HEK293T (cell line): ENCODE measurements at regions not wholly inside any gene's neighbourhood (a gene's known extent, or its start where the extent isn't known, plus 50 kb on each side); places are given as distances from the start of the nearest gene placed in this dataset.
A peak's percentile ranks its signal among the peaks of the same experiment; 100 is the strongest.

ENCODE experiments used
- CTCF ChIA-PET: fragments of 350-600 bp; formaldehyde crosslinking; extraction: SDS; loops from one replicate; lab custom pipeline; 2021; ENCODE audit warnings: antibody characterized with exemption, inconsistent platforms; lab: Yijun Ruan, JAX
- POLR2A ChIA-PET: fragments of 350-600 bp; formaldehyde crosslinking; extraction: SDS; loops from one replicate; lab custom pipeline; 2020; ENCODE audit warnings: antibody characterized with exemption, inconsistent platforms; lab: Yijun Ruan, JAX
- DNase-seq: peaks from one replicate; pipeline ENCODE4 v3.0.0; 2012; ENCODE audit warnings: mixed read lengths; ENCODE audit errors: extremely low spot score
- ARNT ChIP-seq: fragments of 450-650 bp; IDR thresholded peaks from 2 replicates; pipeline ENCODE4 v1.6.1; 2017; ENCODE audit warnings: mild to moderate bottlenecking
- BHLHE40 ChIP-seq: fragments of 450-650 bp; IDR thresholded peaks from 2 replicates; pipeline ENCODE4 v1.6.1; 2016; ENCODE audit warnings: mild to moderate bottlenecking, moderate library complexity, borderline replicate concordance
- CTBP1 ChIP-seq: fragments of 450-650 bp; IDR thresholded peaks from 2 replicates; pipeline ENCODE4 v1.6.1; 2016; ENCODE audit warnings: borderline replicate concordance
- ELF4 ChIP-seq: fragments of 450-650 bp; IDR thresholded peaks from 2 replicates; pipeline ENCODE4 v1.6.1; 2017; ENCODE audit warnings: antibody characterized with exemption
- FOXA1 ChIP-seq: fragments of 450-650 bp; IDR thresholded peaks from 2 replicates; pipeline ENCODE4 v1.6.1; 2016; ENCODE audit warnings: mild to moderate bottlenecking
- FOXK2 ChIP-seq: fragments of 450-650 bp; IDR thresholded peaks from 2 replicates; pipeline ENCODE4 v1.6.1; 2016; ENCODE audit warnings: mild to moderate bottlenecking
- FOXM1 ChIP-seq: fragments of 450-650 bp; IDR thresholded peaks from 2 replicates; pipeline ENCODE4 v1.6.1; 2017; ENCODE audit warnings: mild to moderate bottlenecking, borderline replicate concordance
- HDGF ChIP-seq: fragments of 450-650 bp; IDR thresholded peaks from 2 replicates; pipeline ENCODE4 v1.6.1; 2017; ENCODE audit warnings: antibody characterized with exemption, borderline replicate concordance
- L3MBTL2 ChIP-seq: fragments of 450-650 bp; conservative IDR thresholded peaks from 2 replicates; pipeline ENCODE4 v1.6.1; 2016; ENCODE audit warnings: mild to moderate bottlenecking
- LEF1 ChIP-seq: fragments of 450-650 bp; IDR thresholded peaks from 2 replicates; pipeline ENCODE4 v1.6.1; 2017; ENCODE audit warnings: mild to moderate bottlenecking, borderline replicate concordance
- NFRKB ChIP-seq: fragments of 450-650 bp; IDR thresholded peaks from 2 replicates; pipeline ENCODE4 v1.6.1; 2016; ENCODE audit warnings: mild to moderate bottlenecking, moderate library complexity
- PKNOX1 ChIP-seq: fragments of 450-650 bp; IDR thresholded peaks from 2 replicates; pipeline ENCODE4 v1.6.1; 2016
- SP1 ChIP-seq: fragments of 450-650 bp; IDR thresholded peaks from 2 replicates; pipeline ENCODE4 v1.6.1; 2017
- SUZ12 ChIP-seq: fragments of 450-650 bp; IDR thresholded peaks from 2 replicates; pipeline ENCODE4 v1.6.1; 2016; ENCODE audit warnings: mild to moderate bottlenecking
- TARDBP ChIP-seq: fragments of 450-650 bp; IDR thresholded peaks from 2 replicates; pipeline ENCODE4 v1.6.1; 2016
- ZNF384 ChIP-seq: fragments of 450-650 bp; IDR thresholded peaks from 2 replicates; pipeline ENCODE4 v1.6.1; 2016

- DNase-seq: peak; percentile 53
- CTCF ChIA-PET: interaction anchor here (0.7 to 1.5 kb wide), 4 partner anchors 9 to 110 kb away, joined by 3 to 4 read pairs (median 4); no protein-coding TSS in a partner anchor
Observed at GRCh38 chr7:131007439-131008330, 273.7 kb upstream of the KLF14 start.

DNA sequence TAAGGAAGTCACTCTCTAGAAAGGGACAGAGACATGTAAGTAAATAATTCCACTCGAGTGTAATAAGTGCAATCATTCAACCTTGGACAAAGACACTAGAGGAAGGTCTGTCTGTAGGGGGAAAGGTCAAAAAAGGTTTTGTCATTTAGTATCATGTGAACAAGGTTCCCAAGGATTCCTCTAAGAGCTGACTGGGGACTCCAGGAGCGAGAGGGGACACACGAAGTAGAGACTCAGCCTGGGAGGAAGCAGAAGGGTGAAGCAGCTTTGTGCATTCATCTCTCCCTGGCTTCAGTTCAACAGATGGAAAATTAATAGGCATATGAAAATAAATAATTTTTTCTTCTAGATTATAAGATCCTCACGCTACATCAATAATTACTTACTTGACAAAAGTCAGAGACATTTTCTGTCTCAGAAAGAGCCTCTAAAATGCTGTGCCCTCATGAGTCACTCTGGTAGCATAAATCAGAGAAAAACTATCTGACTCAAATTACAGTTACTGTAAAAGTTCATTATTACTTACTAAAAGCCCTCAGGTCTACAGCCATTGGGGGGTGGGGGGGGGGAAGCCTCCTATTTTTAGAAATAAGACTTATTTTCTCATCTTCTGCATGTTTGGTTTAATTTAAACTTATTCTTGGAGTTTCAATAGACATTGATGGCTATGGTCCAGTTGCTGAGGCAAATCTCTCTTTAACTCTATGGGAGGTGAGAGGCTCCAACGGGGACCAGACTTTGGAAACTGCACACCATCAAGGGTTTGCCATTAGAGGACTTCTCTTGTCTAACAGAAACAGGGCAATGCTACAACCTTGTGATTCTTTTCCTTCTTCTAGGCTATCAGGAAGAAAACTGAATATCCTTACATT, 275.1 kb upstream of the KLF14 start:
- TF ChIP-seq SUZ12: no peak
- no peak for TF ChIP-seq ARNT
- no peak for TF ChIP-seq FOXA1
- no peak for TF ChIP-seq ELF4
- no peak for TF ChIP-seq LEF1
- no peak for TF ChIP-seq SP1
- TF ChIP-seq NFRKB: no peak
- TF ChIP-seq L3MBTL2: no peak
- TF ChIP-seq FOXK2: no peak
- no peak for TF ChIP-seq BHLHE40
- no peak for TF ChIP-seq FOXM1
- POLR2A ChIA-PET: no interaction called here
- CTCF ChIA-PET: interaction anchor here (0.9 to 1.3 kb wide), 4 partner anchors 23 to 112 kb away, joined by 3 to 8 read pairs (median 6); no protein-coding TSS in a partner anchor
- no peak for DNase-seq

More at GRCh38 chr7:131007439-131008330, 273.7 kb upstream of the KLF14 start:
- TF ChIP-seq ZNF384 (no peak), SUZ12 (no peak), PKNOX1 (peak; percentile 44; the same call in 1 of the 2 replicates), CTBP1 (no peak), FOXK2 (no peak), FOXA1 (no peak), L3MBTL2 (peak; percentile 35), NFRKB (no peak), FOXM1 (no peak), HDGF (no peak), ELF4 (peak; percentile 93), ARNT (no peak), SP1 (no peak)
- POLR2A ChIA-PET: no interaction called here

- ChIA-PET CTCF (interaction anchor here (0.9 to 1.3 kb wide), 4 partner anchors 24 to 113 kb away, joined by 3 to 8 read pairs (median 6); no protein-coding TSS in a partner anchor), POLR2A (no interaction called here)
- TF ChIP-seq FOXK2 (no peak), LEF1 (no peak), BHLHE40 (no peak), ELF4 (no peak), TARDBP (no peak), SP1 (no peak), HDGF (no peak), SUZ12 (no peak), NFRKB (no peak), CTBP1 (no peak)
- DNase-seq: no peak
Observed at GRCh38 chr7:131010029-131010716, 276.2 kb upstream of the KLF14 start.

DNA sequence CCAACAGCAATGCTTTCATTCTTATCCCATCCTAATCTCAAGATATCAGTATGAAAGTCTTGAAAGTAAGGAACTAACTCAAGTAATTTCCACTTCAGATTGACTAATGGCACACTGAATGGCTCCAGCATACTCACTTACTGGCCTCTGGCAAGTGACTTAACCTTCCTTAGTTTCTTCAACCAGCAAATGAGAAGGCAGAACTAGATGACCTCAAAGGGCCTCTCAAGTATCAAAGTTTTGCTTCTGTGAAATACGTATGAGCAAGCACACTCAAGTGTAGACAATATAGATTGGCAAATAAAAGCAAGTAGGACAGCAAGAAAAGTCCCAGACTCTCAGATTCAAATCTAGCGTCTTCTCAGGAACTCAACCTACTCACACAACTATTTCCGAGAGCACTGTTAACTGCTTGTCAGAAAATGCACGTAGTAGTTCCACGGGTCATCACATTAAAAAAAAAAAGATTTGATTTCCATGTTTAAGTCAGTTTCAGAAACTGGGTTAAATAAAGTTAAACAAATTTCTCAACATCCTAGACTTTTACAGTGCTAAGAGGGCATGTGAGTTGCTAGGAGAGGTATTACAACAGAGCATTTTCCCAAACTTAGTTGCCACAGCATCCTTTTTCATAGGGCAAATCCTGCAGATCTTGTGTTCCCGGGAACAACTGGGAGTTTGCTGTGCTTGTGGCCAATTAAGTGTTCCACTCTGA, 276.9 kb upstream of the KLF14 start:
- POLR2A ChIA-PET: no interaction called here
- CTCF ChIA-PET: interaction anchor here (0.5 kb wide), 1 partner anchor 96 kb away, joined by 3 read pairs; no protein-coding TSS in a partner anchor
- TF ChIP-seq FOXK2 (no peak), FOXA1 (no peak), TARDBP (no peak), SP1 (no peak), ZNF384 (no peak), FOXM1 (no peak), ELF4 (no peak), L3MBTL2 (no peak), CTBP1 (no peak), ARNT (no peak), BHLHE40 (no peak), SUZ12 (no peak), PKNOX1 (no peak), NFRKB (no peak), LEF1 (no peak), HDGF (no peak)
- DNase-seq: no peak

- POLR2A ChIA-PET: no interaction called here
- no peak for DNase-seq
Observed at GRCh38 chr7:131011432-131011742, 277.4 kb upstream of the KLF14 start.

More at GRCh38 chr7:131011432-131011742, 277.4 kb upstream of the KLF14 start:
- CTCF ChIA-PET: interaction anchor here (0.5 kb wide), 1 partner anchor 96 kb away, joined by 3 read pairs; no protein-coding TSS in a partner anchor
- TF ChIP-seq FOXK2 (no peak), BHLHE40 (no peak), ARNT (no peak), ZNF384 (no peak), PKNOX1 (no peak), LEF1 (no peak), FOXM1 (no peak), L3MBTL2 (no peak), FOXA1 (no peak), HDGF (no peak), NFRKB (no peak), TARDBP (no peak), CTBP1 (no peak), SUZ12 (no peak), SP1 (no peak), ELF4 (no peak)
